ENCODE measurements at regions not wholly inside any gene's neighbourhood (a gene's known extent, or its start where the extent isn't known, plus 50 kb on each side); places are given as distances from the start of the nearest gene placed in this dataset.

DNA sequence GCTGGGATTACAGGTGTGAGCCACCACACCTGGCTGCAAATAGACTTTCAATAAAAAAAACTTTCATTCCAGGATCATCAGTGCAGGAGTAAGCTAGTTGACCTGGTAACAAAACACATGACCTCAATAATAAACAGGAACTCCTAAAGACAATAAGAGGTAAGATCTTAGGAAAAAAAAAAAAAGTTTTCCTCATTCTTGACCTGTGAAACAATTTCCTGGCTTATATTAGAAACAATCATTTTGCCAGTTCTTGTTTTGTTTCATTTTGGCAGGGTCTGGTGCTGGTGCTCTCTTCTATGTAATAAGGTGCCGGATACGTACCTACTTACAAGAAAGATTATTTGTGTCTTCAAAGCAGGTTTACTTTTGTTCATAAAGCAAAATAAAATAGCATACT, 90.6 kb upstream of the AMN1 start:
- Histone ChIP-seq H3K23ac (ENCODE audit: insufficient read length, low read depth, low read length) (no peak overlapping the region), H3K4ac (ENCODE audit: low read depth, low read length) (no peak overlapping the region), H2BK12ac (ENCODE audit: insufficient read length, low read depth, low read length) (no peak overlapping the region), H3K79me2 (ENCODE audit: insufficient read depth, low read length) (no peaks in the 10 kb centered on the region), H2AFZ (ENCODE audit: low read length) (no peak overlapping the region), H4K5ac (ENCODE audit: insufficient read length, low read depth, low read length) (no peak overlapping the region), H2AK5ac (ENCODE audit: insufficient read length, low read length) (no peak overlapping the region), H4K8ac (replicated peaks; ENCODE audit: insufficient read length, low read depth, low read length) (no peak overlapping the region), H4K91ac (ENCODE audit: insufficient read length, low read depth, low read length) (no peak overlapping the region), H2BK15ac (ENCODE audit: low read depth, low read length) (no peak overlapping the region), H2BK20ac (ENCODE audit: low read depth, low read length, poor library complexity, severe bottlenecking) (no peak overlapping the region), H3K56ac (ENCODE audit: insufficient read length, low read depth, low read length) (no peak overlapping the region), H3T11ph (ENCODE audit: low read length) (no peak overlapping the region), H3K9me3 (ENCODE audit: control insufficient read depth, low read depth, low read length) (no peaks in the 10 kb centered on the region), H4K20me1 (ENCODE audit: control insufficient read depth, insufficient read depth, insufficient read length) (no peaks in the 10 kb centered on the region), H3K4me1 (ENCODE audit: insufficient read depth, low read length) (no peaks in the 10 kb centered on the region), H2BK5ac (ENCODE audit: insufficient read length, low read length) (no peak overlapping the region), H3K27me3 (ENCODE audit: insufficient read depth, low read length) (no peaks in the 10 kb centered on the region), H3K27ac (ENCODE audit: insufficient read length, low read depth, low read length) (no peak overlapping the region), H3K18ac (ENCODE audit: insufficient read length, low read depth, low read length) (no peak overlapping the region), H3K4me2 (ENCODE audit: insufficient read depth, insufficient read length, low read length) (no peak overlapping the region), H3K14ac (ENCODE audit: insufficient read depth, low read length) (no peak overlapping the region), H3K23me2 (ENCODE audit: insufficient read length, low read depth, low read length, poor library complexity, severe bottlenecking) (no peaks in the 10 kb centered on the region), H2BK120ac (ENCODE audit: low read depth, low read length, poor library complexity, severe bottlenecking) (no peak overlapping the region), H3K79me1 (ENCODE audit: insufficient read depth, low read depth, low read length, poor library complexity, severe bottlenecking) (no peaks in the 10 kb centered on the region), H3K9ac (ENCODE audit: extremely low read depth, insufficient read length, low read length) (no peak overlapping the region)
- TF ChIP-seq, protein P1, sequence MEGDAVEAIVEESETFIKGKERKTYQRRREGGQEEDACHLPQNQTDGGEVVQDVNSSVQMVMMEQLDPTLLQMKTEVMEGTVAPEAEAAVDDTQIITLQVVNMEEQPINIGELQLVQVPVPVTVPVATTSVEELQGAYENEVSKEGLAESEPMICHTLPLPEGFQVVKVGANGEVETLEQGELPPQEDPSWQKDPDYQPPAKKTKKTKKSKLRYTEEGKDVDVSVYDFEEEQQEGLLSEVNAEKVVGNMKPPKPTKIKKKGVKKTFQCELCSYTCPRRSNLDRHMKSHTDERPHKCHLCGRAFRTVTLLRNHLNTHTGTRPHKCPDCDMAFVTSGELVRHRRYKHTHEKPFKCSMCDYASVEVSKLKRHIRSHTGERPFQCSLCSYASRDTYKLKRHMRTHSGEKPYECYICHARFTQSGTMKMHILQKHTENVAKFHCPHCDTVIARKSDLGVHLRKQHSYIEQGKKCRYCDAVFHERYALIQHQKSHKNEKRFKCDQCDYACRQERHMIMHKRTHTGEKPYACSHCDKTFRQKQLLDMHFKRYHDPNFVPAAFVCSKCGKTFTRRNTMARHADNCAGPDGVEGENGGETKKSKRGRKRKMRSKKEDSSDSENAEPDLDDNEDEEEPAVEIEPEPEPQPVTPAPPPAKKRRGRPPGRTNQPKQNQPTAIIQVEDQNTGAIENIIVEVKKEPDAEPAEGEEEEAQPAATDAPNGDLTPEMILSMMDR (conservative IDR thresholded peaks at IDR 0.05): no peak
- no peak overlapping the region for H3K4me3 Mint-ChIP-seq
- H3K27me3 Mint-ChIP-seq (ENCODE audit: low read depth): no peaks in the 10 kb centered on the region
- H3K9me3 Mint-ChIP-seq: peaks cover 6 to 7% of the 10 kb centered on the region in 2 experiments; a peak in 4 of 5 replicates
- H3K27ac Mint-ChIP-seq: no peak overlapping the region
- no peaks in the 10 kb centered on the region for H3K4me1 Mint-ChIP-seq
- WGBS (ENCODE audit: extremely low coverage, insufficient read length, low lambda C conversion rate): no CpG with 5 or more reads among the region's 2 CpGs
- peaks cover 0 to 6% (median 0%) of the 10 kb centered on the region in 3 experiments; a peak in 1 of 7 replicates for H3K36me3 Mint-ChIP-seq (ENCODE audit: insufficient read depth in 1 of 3, low read depth in 3 of 3)
- DNase-seq: no peak
